ENCODE measurements at regions not wholly inside any gene's neighbourhood (a gene's known extent, or its start where the extent isn't known, plus 50 kb on each side); places are given as distances from the start of the nearest gene placed in this dataset.

GRCh38 chr10:33838731-33839130, 504.3 kb upstream of the NRP1 start:
- no peak for TF ChIP-seq CTCF (IDR thresholded peaks at IDR 0.05)
- no peak for TF ChIP-seq POLR2A (IDR thresholded peaks at IDR 0.05)
